Neural crest cell (in vitro differentiated cells): ENCODE measurements at regions not wholly inside any gene's neighbourhood (a gene's known extent, or its start where the extent isn't known, plus 50 kb on each side); places are given as distances from the start of the nearest gene placed in this dataset.

ENCODE experiments used
- DNase-seq: peaks from one replicate; pipeline ENCODE4 v3.0.0; 2021; ENCODE audit warnings: low read depth, mixed read lengths, low spot score
- H3K27ac Mint-ChIP-seq: one replicate; pipeline ENCODE4 v1.8.0; 2021; ENCODE audit warnings: mild to moderate bottlenecking, mixed read lengths; ENCODE audit not compliant: unreplicated experiment
- H3K27me3 Mint-ChIP-seq: 2 replicates; pipeline ENCODE4 v1.8.0; 2021; ENCODE audit warnings: low read depth, mild to moderate bottlenecking, mixed read lengths
- H3K36me3 Mint-ChIP-seq: 2 replicates; pipeline ENCODE4 v1.8.0; 2021; ENCODE audit warnings: low read depth, mild to moderate bottlenecking, mixed read lengths
- H3K4me1 Mint-ChIP-seq: 2 replicates; pipeline ENCODE4 v1.8.0; 2021; ENCODE audit warnings: mixed read lengths
- H3K4me3 Mint-ChIP-seq: one replicate; pipeline ENCODE4 v1.8.0; 2021; ENCODE audit warnings: mild to moderate bottlenecking, mixed read lengths
- H3K9me3 Mint-ChIP-seq: 2 replicates; pipeline ENCODE4 v1.8.0; 2021; ENCODE audit warnings: mixed read lengths
- CTCF ChIP-seq: fragments of 200-600 bp; sonication (generic); conservative IDR thresholded peaks from 2 replicates; pipeline ENCODE4 v1.5.0; 2021; ENCODE audit warnings: antibody characterized with exemption, mild to moderate bottlenecking

- Mint-ChIP-seq H3K27ac (no peak overlapping the region), H3K27me3 (peaks cover 10% of the 10 kb centered on the region), H3K4me3 (no peak overlapping the region), H3K4me1 (no peaks in the 10 kb centered on the region), H3K36me3 (no peaks in the 10 kb centered on the region), H3K9me3 (no peaks in the 10 kb centered on the region)
- TF ChIP-seq CTCF = no peak
- no peak for DNase-seq
These were observed 336.7 kb upstream of the KIF2A start for GRCh38 chr5:61969347-61969746.

GRCh38 chr5:61969755-61970154 lies 336.3 kb upstream of the KIF2A start:
- Mint-ChIP-seq H3K4me1 (no peaks in the 10 kb centered on the region), H3K36me3 (no peaks in the 10 kb centered on the region), H3K27me3 (peaks cover 10% of the 10 kb centered on the region), H3K4me3 (no peak overlapping the region), H3K27ac (no peak overlapping the region), H3K9me3 (no peaks in the 10 kb centered on the region)
- TF ChIP-seq CTCF = no peak
- no peak for DNase-seq

GRCh38 chr5:61970218-61970617 lies 335.8 kb upstream of the KIF2A start:
- DNase-seq = no peak
- no peak for TF ChIP-seq CTCF
- no peaks in the 10 kb centered on the region for H3K9me3 Mint-ChIP-seq
- H3K36me3 Mint-ChIP-seq = no peaks in the 10 kb centered on the region
- H3K4me3 Mint-ChIP-seq = no peak overlapping the region
- H3K4me1 Mint-ChIP-seq = no peaks in the 10 kb centered on the region
- H3K27me3 Mint-ChIP-seq = peaks cover 10% of the 10 kb centered on the region
- H3K27ac Mint-ChIP-seq = no peak overlapping the region

GRCh38 chr5:61974680-61975079 lies 331.3 kb upstream of the KIF2A start:
- TF ChIP-seq CTCF = no peak
- H3K36me3 Mint-ChIP-seq = no peaks in the 10 kb centered on the region
- H3K4me1 Mint-ChIP-seq = no peaks in the 10 kb centered on the region
- DNase-seq = no peak
- no peak overlapping the region for H3K4me3 Mint-ChIP-seq
- H3K27ac Mint-ChIP-seq = no peak overlapping the region
- H3K9me3 Mint-ChIP-seq = no peaks in the 10 kb centered on the region
- peaks cover 2% of the 10 kb centered on the region for H3K27me3 Mint-ChIP-seq

- no peak overlapping the region for H3K27ac Mint-ChIP-seq
- no peaks in the 10 kb centered on the region for H3K4me1 Mint-ChIP-seq
- H3K27me3 Mint-ChIP-seq = peaks cover 2% of the 10 kb centered on the region
- H3K9me3 Mint-ChIP-seq = peaks cover 3% of the 10 kb centered on the region
- no peaks in the 10 kb centered on the region for H3K36me3 Mint-ChIP-seq
- no peak overlapping the region for H3K4me3 Mint-ChIP-seq
- TF ChIP-seq CTCF = no peak
- no peak for DNase-seq
These were observed 324.1 kb upstream of the KIF2A start for GRCh38 chr5:61981886-61982285.

GRCh38 chr5:61991430-61991829 lies 314.6 kb upstream of the KIF2A start:
- Mint-ChIP-seq H3K27me3 (peaks cover 3% of the 10 kb centered on the region), H3K4me1 (peaks cover 4% of the 10 kb centered on the region), H3K9me3 (no peaks in the 10 kb centered on the region), H3K36me3 (no peaks in the 10 kb centered on the region), H3K4me3 (no peak overlapping the region), H3K27ac (no peak overlapping the region)
- DNase-seq = no peak
- no peak for TF ChIP-seq CTCF
